K562 (cell line): ENCODE measurements at regions not wholly inside any gene's neighbourhood (a gene's known extent, or its start where the extent isn't known, plus 50 kb on each side); places are given as distances from the start of the nearest gene placed in this dataset.

ENCODE experiments used
- ATAC-seq: fragments of 200-7000 bp; cut with Tn5 transposase; 3 replicates; pipeline ENCODE4 v1.9.1; 2020; ENCODE audit warnings: moderate library complexity
- BruUV-seq: library from RNA; stranded (reverse); fragments of 400-500 nt; replicated peaks from 2 replicates; lab custom pipeline; 2021; lab: Mats Ljungman, UMichigan
- CTCF ChIA-PET: fragments of 300-600 bp; formaldehyde crosslinking; extraction: SDS; loops from one replicate; lab custom pipeline; 2021; ENCODE audit warnings: low intra/inter-chr PET ratio; lab: Yijun Ruan, JAX
- POLR2A ChIA-PET: fragments of 300-600, 350-650 bp; sonication (Branson Sonifier 250); formaldehyde crosslinking; extraction: SDS; loops from one replicate; lab custom pipeline; 2021; ENCODE audit warnings: antibody characterized with exemption, inconsistent platforms; lab: Yijun Ruan, JAX
- DNase-seq, 4 experiments: peaks; one replicate each; pipeline versions ENCODE4 v3.0.0 to v3.0.0-alpha.2; 2011 to 2018; ENCODE audit warnings: low spot score in 3 of 4, mixed read lengths in 3 of 4; ENCODE audit errors: extremely low read depth in 1 of 4
- FAIRE-seq: peaks from 2 replicates; lab custom pipeline; 2011; peaks lifted over from hg19 to GRCh38; lab: Jason Lieb, UNC
- H2AFZ ChIP-seq: 2 replicates; pipeline ENCODE4 v1.6.0; 2011; ENCODE audit warnings: low read depth, low read length, control low read depth, inconsistent platforms
- H3K27ac ChIP-seq: fragments of 200-600 bp; 3 replicates; pipeline ENCODE4 v1.8.0; 2011; ENCODE audit warnings: low read depth, mild to moderate bottlenecking, control low read depth, inconsistent platforms, low read length, moderate library complexity, mixed read lengths; ENCODE audit errors: extremely low read depth
- H3K27me3 ChIP-seq, 2 experiments: fragments of 300-600 bp in 1 of 2; 2 replicates in 1 of 2; 3 replicates in 1 of 2; pipeline versions ENCODE4 v1.6.0 to v1.8.0; 2011; ENCODE audit warnings: inconsistent platforms in 2 of 2, low read length in 2 of 2, mild to moderate bottlenecking in 1 of 2, mixed read lengths in 1 of 2, moderate library complexity in 1 of 2; ENCODE audit not compliant: control insufficient read depth in 2 of 2, insufficient read depth in 2 of 2
- H3K36me3 ChIP-seq: fragments of 300-600 bp; 3 replicates; pipeline ENCODE4 v1.8.0; 2011; ENCODE audit warnings: mild to moderate bottlenecking, low read length, inconsistent platforms; ENCODE audit not compliant: control insufficient read depth, insufficient read depth
- H3K4me1 ChIP-seq, 2 experiments: fragments of 200-600 bp in 1 of 2; replicated peaks in 1 of 2; 2 replicates in 1 of 2; 3 replicates in 1 of 2; pipeline versions ENCODE4 v1.5.1 to v1.8.0; 2011; ENCODE audit warnings: inconsistent platforms in 2 of 2, low read length in 2 of 2, mild to moderate bottlenecking in 1 of 2, mixed read lengths in 1 of 2, moderate library complexity in 1 of 2; ENCODE audit not compliant: control insufficient read depth in 2 of 2, insufficient read depth in 2 of 2
- H3K4me2 ChIP-seq: 2 replicates; pipeline ENCODE4 v1.6.1; 2011; ENCODE audit warnings: low read length, control low read depth, inconsistent platforms, mixed read lengths; ENCODE audit not compliant: insufficient read depth
- H3K4me3 ChIP-seq: fragments of 200-600 bp; sonication (generic), shearing (Covaris generic); 2 replicates; pipeline ENCODE4 v1.5.1; 2016; ENCODE audit warnings: control low read depth, inconsistent platforms
- H3K79me2 ChIP-seq: fragments of 200-600 bp; 3 replicates; pipeline ENCODE4 v1.8.0; 2011; ENCODE audit warnings: low read length, inconsistent platforms; ENCODE audit not compliant: control insufficient read depth, insufficient read depth
- H3K9ac ChIP-seq, 2 experiments: 2 replicates each; pipeline versions ENCODE4 v1.6.0 to v1.6.1; 2011; ENCODE audit warnings: low read depth in 2 of 2, low read length in 2 of 2, control low read depth in 1 of 2, inconsistent platforms in 1 of 2, mild to moderate bottlenecking in 1 of 2, mixed read lengths in 1 of 2; ENCODE audit not compliant: insufficient read depth in 1 of 2
- H3K9me1 ChIP-seq: one replicate; pipeline ENCODE4 v1.6.0; 2011; ENCODE audit warnings: inconsistent platforms, mild to moderate bottlenecking, low read length, moderate library complexity; ENCODE audit not compliant: control insufficient read depth, insufficient read depth
- H3K9me3 ChIP-seq: replicated peaks from 2 replicates; pipeline ENCODE4 v1.5.1; 2011; ENCODE audit warnings: low read depth, low read length, inconsistent platforms; ENCODE audit not compliant: control insufficient read depth, insufficient read depth
- H4K20me1 ChIP-seq: replicated peaks from 2 replicates; pipeline ENCODE4 v1.6.1; 2011; ENCODE audit warnings: low read length, inconsistent platforms, mixed read lengths; ENCODE audit not compliant: control insufficient read depth, insufficient read depth
- CEBPB ChIP-seq: fragments of 450-650 bp; IDR thresholded peaks from 2 replicates; pipeline ENCODE4 v1.6.1; 2016; ENCODE audit warnings: missing genetic modification characterization, missing compliant biosample characterization
- CXXC5 ChIP-seq: fragments of 250-450 bp; sonication (Bioruptor Pico); IDR thresholded peaks from 2 replicates; pipeline ENCODE4 v1.8.0; 2022; ENCODE audit warnings: inconsistent platforms, mild to moderate bottlenecking, moderate library complexity
- HCFC1 ChIP-seq: IDR thresholded peaks from 2 replicates; pipeline ENCODE4 v1.6.1; 2012; ENCODE audit warnings: low read depth, low read length, improper control_type of control experiment
- HMBOX1 ChIP-seq: sonication (generic); IDR thresholded peaks from 2 replicates; pipeline ENCODE4 v1.6.1; 2016
- JUND ChIP-seq, 2 experiments: IDR thresholded peaks; 2 replicates in 1 of 2; 3 replicates in 1 of 2; pipeline ENCODE4 v1.6.1; 2011; ENCODE audit warnings: borderline replicate concordance in 2 of 2, low read depth in 2 of 2, low read length in 2 of 2, improper control_type of control experiment in 1 of 2, missing biosample characterization in 1 of 2, missing genetic modification characterization in 1 of 2, missing genetic modification reagents in 1 of 2
- MAZ ChIP-seq, 2 experiments: fragments of 450-650 bp in 1 of 2; sonication (generic) in 1 of 2; formaldehyde crosslinking; IDR thresholded peaks in 1 of 2; conservative IDR thresholded peaks in 1 of 2; 2 replicates each; pipeline versions ENCODE4 v1.4.0 to v1.5.0; 2020; ENCODE audit warnings: mild to moderate bottlenecking in 1 of 2, missing genetic modification reagents in 1 of 2
- MED1 ChIP-seq: sonication (generic); formaldehyde crosslinking; IDR thresholded peaks from 2 replicates; pipeline ENCODE4 v1.8.1; 2023; ENCODE audit warnings: missing genetic modification reagents, borderline replicate concordance
- MEIS2 ChIP-seq: fragments of 450-650 bp; IDR thresholded peaks from 2 replicates; pipeline ENCODE4 v1.6.1; 2014; ENCODE audit warnings: mild to moderate bottlenecking; ENCODE audit not compliant: partially characterized antibody
- MXD1 ChIP-seq: fragments of 250-450 bp; sonication (Bioruptor Pico); IDR thresholded peaks from 2 replicates; pipeline ENCODE4 v1.8.0; 2021; ENCODE audit warnings: borderline replicate concordance, mild to moderate bottlenecking, moderate library complexity; ENCODE audit not compliant: poor library complexity, severe bottlenecking
- RBM25 ChIP-seq: fragments of 200-400 bp; formaldehyde crosslinking; IDR thresholded peaks from 2 replicates; pipeline ENCODE4 v1.6.1; 2018; ENCODE audit warnings: low read length, low read depth, moderate library complexity; ENCODE audit not compliant: severe bottlenecking
- RNF2 ChIP-seq: sonication (generic); IDR thresholded peaks from 2 replicates; pipeline ENCODE4 v1.6.1; 2016
- SRSF1 ChIP-seq: fragments of 200-400 bp; formaldehyde crosslinking; IDR thresholded peaks from 2 replicates; pipeline ENCODE4 v1.6.1; 2017; ENCODE audit warnings: mild to moderate bottlenecking, low read depth, low read length, moderate library complexity
- ZBTB17 ChIP-seq: fragments of 450-650 bp; formaldehyde crosslinking; IDR thresholded peaks from 2 replicates; pipeline ENCODE4 v1.4.0; 2020; ENCODE audit warnings: mild to moderate bottlenecking
- WGBS: fragments of 100-300 bp; shearing (Covaris generic); methylation state at CpG from one replicate; pipeline ENCODE4 v1.1.6; 2016; ENCODE audit warnings: low coverage, mixed read lengths; ENCODE audit not compliant: insufficient coverage; ENCODE audit errors: missing lambda C conversion rate; 5-methylcytosine and 5-hydroxymethylcytosine counted together
- in situ Hi-C: fragments of 300-500 bp; cut with MboI; formaldehyde crosslinking; loops from 4 replicates; pipeline ENCODE4 v1.15.0; 2018; ENCODE audit warnings: inconsistent platforms, mixed read lengths
- intact Hi-C: fragments of 100-400 bp; cut with micrococcal nuclease; formaldehyde crosslinking; loops from 2 replicates; pipeline ENCODE4 v1.14.2; 2022

GRCh38 chr14:76931631-76932402 is 96.7 kb downstream of the IRF2BPL start:
- BruUV-seq = no TSS peak
- Histone ChIP-seq H3K9ac (no peak overlapping the region), H3K4me1 (peaks cover 3 to 6% of the 10 kb centered on the region in 2 experiments; a peak in 3 of 5 replicates), H3K36me3 (no peaks in the 10 kb centered on the region), H3K27me3 (no peaks in the 10 kb centered on the region), H3K4me2 (no peak overlapping the region), H4K20me1 (no peaks in the 10 kb centered on the region), H2AFZ (no peak overlapping the region), H3K27ac (no peak overlapping the region), H3K79me2 (no peaks in the 10 kb centered on the region), H3K9me3 (no peaks in the 10 kb centered on the region), H3K9me1 (no peaks in the 10 kb centered on the region), H3K4me3 (no peak overlapping the region)
- ATAC-seq (no peak), FAIRE-seq (no peak), DNase-seq (no peak)
- 46% methylated on average over 7 of the region's 9 CpGs for WGBS
- ChIA-PET CTCF (no interaction called here), POLR2A (no interaction called here)
- TF ChIP-seq MXD1 (CRISPR knock-in tag) (no peak), MEIS2 (peak; percentile 19)
- intact Hi-C loops (no loop called here), in situ Hi-C loops (no loop called here)

DNA sequence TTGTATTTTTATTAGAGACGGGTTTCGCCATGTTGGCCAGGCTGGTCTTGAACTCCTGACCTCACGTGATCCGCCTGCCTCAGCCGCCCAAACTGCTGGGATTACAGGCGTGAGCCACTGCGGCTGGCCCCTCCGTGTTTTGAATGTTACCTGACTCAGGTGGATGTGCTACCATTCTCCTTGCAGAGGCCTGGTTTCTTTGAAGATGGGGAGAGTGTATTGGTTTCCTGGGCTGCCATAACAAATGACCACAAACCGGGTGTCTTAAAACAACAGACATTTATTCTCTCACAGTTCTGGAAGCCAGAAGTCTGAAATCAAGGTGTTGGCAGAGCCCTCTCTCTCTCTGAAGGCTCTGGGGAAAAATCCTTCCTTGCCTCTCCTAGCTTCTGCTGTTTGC is 98.0 kb downstream of the IRF2BPL start:
- peaks cover 3 to 6% of the 10 kb centered on the region in 2 experiments; a peak in 3 of 5 replicates for H3K4me1 ChIP-seq
- no peaks in the 10 kb centered on the region for H3K79me2 ChIP-seq
- BruUV-seq = no TSS peak
- no peak overlapping the region for H2AFZ ChIP-seq
- no peak overlapping the region for H3K27ac ChIP-seq
- no peak for FAIRE-seq
- no peaks in the 10 kb centered on the region for H3K36me3 ChIP-seq
- H3K9me3 ChIP-seq = no peaks in the 10 kb centered on the region
- CTCF ChIA-PET = no interaction called here
- in situ Hi-C loops (no loop called here), intact Hi-C loops (no loop called here)
- no peak overlapping the region for H3K4me3 ChIP-seq
- no peaks in the 10 kb centered on the region for H3K27me3 ChIP-seq
- DNase-seq = no peak
- WGBS = 62% methylated on average over 9 of the region's 9 CpGs
- H3K9ac ChIP-seq = no peak overlapping the region
- POLR2A ChIA-PET = interaction anchor here (0.6 kb wide), 1 partner anchor 118 kb away, joined by 3 read pairs; no protein-coding TSS in a partner anchor
- no peaks in the 10 kb centered on the region for H3K9me1 ChIP-seq
- no peaks in the 10 kb centered on the region for H4K20me1 ChIP-seq
- no peak for ATAC-seq
- H3K4me2 ChIP-seq = no peak overlapping the region
- TF ChIP-seq HMBOX1 (no peak), CXXC5 (CRISPR knock-in tag) (no peak), HCFC1 (no peak), MED1 (CRISPR knock-in tag) (no peak), RBM25 (no peak), MAZ (CRISPR knock-in tag; conservative IDR thresholded peaks at IDR 0.05 in 1 of 2, IDR thresholded peaks at IDR 0.05 in 1 of 2) (no peak), ZBTB17 (CRISPR knock-in tag) (no peak), CEBPB (tag) (no peak), RNF2 (no peak), SRSF1 (no peak), JUND (IDR thresholded peaks at IDR 0.05; ENCODE audit: borderline replicate concordance, low read depth, low read length) (no peak), JUND (tag; IDR thresholded peaks at IDR 0.05; ENCODE audit: borderline replicate concordance, low read depth, low read length) (no peak)
